HG02885 (cell line): ENCODE measurements at regions not wholly inside any gene's neighbourhood (a gene's known extent, or its start where the extent isn't known, plus 50 kb on each side); places are given as distances from the start of the nearest gene placed in this dataset.

Source experiments
- ATAC-seq: cut with Tn5 transposase; IDR thresholded peaks from one replicate; pipeline ENCODE4 v1.9.1; 2021; ENCODE audit warnings: mild to moderate bottlenecking; ENCODE audit not compliant: unreplicated experiment, poor library complexity

DNA sequence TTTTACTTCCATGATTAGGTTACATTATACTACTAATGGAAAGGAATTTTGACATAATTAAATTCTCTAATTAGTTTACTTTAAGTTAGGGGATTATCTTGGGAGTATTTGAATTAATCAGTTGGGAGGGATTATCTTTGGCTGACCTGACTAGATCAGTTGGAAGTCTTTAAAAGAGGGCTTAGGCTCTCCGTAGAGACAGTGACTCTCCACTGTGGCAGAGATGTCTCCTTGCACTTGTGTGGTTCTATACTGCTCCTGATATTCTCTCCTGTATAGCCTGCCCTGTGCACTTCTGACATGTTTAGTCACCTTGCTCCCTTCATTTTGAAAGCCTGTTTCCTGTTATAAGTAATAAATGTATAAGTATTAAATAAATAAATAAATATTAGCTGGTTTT is 1612.3 kb upstream of the PRR20A start:
- no peak for ATAC-seq

- ATAC-seq: no peak
These were observed 1606.4 kb upstream of the PRR20A start for GRCh38 chr13:55534306-55534705.

GRCh38 chr13:55538424-55538823 is 1602.3 kb upstream of the PRR20A start:
- ATAC-seq: no peak

DNA sequence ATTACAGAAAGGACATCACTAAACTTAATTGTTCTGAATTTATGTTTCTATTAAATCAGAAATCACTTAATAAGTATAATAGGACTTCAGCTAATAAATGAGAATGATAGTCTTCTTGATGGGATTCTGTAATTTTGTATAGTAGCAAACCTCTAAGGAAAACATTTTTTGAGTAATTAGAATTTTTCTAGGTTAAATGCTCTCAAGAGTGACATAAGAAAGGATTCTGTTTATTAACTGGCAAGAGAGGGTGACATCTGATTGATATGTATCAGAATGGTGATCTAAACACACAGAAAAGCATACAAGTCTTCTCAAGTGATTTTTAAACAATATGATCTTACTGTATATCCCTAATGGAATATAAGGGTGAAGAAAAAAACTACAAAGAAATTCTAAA is 1597.7 kb upstream of the PRR20A start:
- no peak for ATAC-seq

DNA sequence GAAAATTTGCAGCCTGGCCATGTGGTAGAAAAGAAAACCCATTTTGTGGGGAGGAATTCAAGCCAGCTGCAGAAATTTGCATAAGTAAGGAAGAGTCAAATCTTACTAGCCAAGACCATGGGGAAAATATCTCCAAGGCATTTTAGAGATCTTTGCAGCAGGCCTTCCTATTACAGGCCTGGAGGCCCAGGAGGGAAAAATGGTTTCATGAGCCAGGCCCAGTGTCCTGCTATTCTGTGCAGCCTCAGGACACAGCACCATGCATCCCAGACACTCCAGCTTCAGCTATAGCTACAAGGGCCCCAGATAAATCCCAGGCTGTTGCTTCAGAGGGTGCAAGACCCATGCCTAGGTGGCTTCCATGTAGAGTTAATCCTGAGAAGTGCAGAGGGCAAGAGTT is 1590.1 kb upstream of the PRR20A start:
- ATAC-seq: no peak

DNA sequence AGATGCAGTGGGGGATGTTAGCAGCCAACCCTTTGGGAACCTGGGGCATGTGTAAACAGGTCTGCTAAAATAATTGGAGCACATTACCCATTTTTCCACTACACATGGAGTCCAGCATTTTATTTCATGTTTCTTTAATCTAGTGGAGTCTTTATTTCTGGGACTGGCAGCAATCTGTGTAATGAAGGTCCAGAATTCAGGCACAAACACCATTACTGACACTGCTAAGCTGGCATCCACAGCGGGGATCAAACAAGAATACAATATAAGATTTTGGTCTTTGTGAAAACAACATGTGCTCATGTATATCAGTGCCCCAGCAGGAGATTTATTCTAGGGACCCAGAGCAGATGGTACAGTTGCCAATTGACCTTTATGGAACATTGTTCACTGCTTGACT is 1587.0 kb upstream of the PRR20A start:
- ATAC-seq: no peak

DNA sequence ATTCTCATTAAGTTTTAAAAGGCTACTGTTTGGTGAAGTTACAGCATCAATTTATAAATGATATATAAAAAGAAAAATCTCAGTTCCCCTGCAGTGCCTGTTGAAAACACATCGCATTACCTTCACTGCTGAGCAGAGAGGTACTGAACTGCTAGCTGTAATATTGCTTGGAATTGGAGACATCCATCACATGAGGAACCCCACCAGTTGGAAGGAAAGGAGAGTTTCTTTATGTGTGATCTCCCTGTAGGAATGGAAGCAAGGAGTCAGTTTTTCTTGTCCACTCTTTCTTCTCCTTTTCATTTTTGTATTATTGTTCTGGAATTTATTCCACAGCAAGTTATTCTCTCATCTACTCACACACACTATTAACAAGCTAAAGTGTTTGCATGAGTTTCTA is 1586.0 kb upstream of the PRR20A start:
- no peak for ATAC-seq

GRCh38 chr13:55560331-55560730 is 1580.4 kb upstream of the PRR20A start:
- ATAC-seq: no peak

DNA sequence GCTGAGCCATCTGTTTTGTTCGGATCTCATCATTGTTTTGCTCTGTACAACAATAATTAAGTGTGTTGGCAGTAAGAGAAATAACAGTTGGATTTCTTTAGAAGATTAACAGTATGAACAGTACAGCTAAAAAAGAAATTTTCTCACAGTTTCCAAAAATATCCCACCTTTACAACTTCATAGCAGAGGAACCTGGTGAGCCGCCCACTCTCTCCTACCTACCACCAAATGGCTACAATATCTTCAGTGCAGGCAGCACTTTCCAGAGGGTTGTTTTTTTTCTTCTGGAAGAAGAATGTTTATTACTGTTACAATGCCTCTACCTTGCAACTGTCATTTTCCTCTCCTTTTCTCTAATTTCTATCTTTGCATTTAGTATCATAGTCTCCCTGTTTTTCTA is 1577.5 kb upstream of the PRR20A start:
- no peak for ATAC-seq

- ATAC-seq: no peak
These were observed 1574.4 kb upstream of the PRR20A start for GRCh38 chr13:55566334-55566733.

GRCh38 chr13:55566779-55567178 is 1573.9 kb upstream of the PRR20A start:
- no peak for ATAC-seq

DNA sequence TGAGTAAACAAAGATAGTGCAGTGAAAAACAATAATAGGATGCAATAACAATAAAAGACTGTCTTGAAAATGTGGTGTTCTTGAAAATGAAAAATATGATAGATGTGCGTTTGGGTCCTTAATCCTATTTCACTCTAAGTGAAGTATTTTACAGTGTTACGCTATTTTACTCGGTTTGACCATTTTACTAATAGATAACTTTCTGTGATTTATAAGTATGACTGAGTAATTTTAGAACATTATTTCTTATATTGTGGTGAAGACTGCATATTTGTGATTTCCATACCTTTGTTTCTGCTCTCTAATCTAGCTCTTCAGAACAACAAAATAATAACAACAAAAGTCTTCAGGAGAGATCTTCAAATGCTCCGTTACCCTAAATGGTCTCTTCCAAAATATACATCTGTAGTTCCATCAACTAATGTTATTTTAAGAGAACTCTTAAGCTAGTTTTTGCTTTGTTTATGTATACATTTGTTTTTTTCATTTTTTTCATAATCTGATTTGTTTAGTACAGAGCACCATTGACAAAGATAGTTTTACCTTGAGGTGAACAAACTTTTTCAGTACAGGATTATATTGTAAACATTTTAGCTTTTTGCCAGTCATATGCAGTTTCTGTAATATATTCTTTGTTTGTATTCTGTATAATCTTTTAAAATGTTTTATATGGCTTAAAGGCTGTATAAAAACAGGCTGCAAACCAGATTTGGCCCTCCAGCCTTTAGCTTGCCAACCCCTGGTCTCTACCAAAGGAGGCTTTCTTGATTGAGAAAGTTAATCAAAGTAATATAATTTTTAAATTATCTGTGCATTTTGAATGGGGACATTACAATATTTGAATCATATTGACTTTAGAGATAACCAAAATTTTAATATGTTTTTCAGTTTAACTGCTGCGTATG is 1572.7 kb upstream of the PRR20A start:
- no peak for ATAC-seq

- ATAC-seq: no peak
These were observed 1571.6 kb upstream of the PRR20A start for GRCh38 chr13:55569082-55569481.

DNA sequence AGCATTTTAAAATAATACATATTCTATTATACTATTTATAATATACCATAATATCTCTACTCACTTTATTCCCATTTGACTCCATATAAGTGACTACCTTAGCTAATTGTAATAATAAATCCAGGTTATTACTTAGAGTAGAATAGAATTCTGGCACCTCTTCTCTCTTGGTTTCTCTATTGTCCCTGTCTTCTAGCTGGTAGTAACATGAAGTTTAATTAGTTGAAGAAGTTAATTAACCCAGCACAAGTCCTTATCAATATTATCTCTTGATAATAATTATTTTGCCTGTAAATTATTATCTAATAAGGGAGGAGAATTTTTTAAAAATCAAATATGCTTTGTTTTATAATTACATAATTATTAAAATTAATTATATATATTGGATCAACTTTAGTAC is 1571.2 kb upstream of the PRR20A start:
- no peak for ATAC-seq

DNA sequence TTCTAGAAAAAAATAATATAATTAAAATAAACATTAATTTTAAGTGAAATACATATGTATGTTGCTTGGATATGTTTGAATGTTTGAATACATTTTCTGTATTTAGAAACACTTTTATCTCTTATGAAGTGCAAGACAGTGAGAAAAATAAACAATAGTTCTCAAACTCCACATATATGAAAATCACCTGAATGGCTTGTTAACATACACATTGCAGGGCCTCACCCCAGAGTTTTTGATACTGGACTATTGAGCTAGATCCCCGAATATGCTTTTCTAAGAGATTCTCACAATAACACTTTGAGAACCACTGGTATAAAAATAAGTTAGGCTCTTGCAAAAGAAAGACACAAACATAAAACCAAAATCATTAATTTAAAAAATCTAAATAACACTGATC is 1570.3 kb upstream of the PRR20A start:
- no peak for ATAC-seq

GRCh38 chr13:55571237-55571867 is 1569.4 kb upstream of the PRR20A start:
- no peak for ATAC-seq

GRCh38 chr13:55572408-55572807 is 1568.3 kb upstream of the PRR20A start:
- ATAC-seq: no peak

- ATAC-seq: no peak
These were observed 1567.9 kb upstream of the PRR20A start for GRCh38 chr13:55572862-55573261.

DNA sequence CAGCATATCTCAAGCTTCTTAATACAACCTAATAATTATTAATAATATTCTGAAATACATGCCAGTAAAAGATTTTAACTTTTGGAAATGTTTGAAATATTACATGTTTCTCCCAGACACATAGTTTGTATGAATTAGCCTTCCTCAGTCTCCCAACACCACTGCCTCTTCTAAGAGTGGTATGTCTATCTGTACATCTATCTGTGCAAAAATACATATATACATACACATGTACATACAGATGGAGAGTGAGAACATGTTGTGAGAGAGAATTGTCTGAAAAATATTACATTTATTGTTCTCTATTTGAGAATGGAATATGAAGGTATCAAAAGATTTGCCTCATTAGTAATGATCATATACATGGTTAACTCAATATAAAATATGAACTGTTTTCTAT is 1567.2 kb upstream of the PRR20A start:
- ATAC-seq: no peak

- ATAC-seq: no peak
These were observed 1564.3 kb upstream of the PRR20A start for GRCh38 chr13:55576389-55576788.

GRCh38 chr13:55577082-55577846 is 1563.5 kb upstream of the PRR20A start:
- ATAC-seq: no peak
